Left colon (tissue), 2 donors: ENCODE measurements at regions not wholly inside any gene's neighbourhood (a gene's known extent, or its start where the extent isn't known, plus 50 kb on each side); places are given as distances from the start of the nearest gene placed in this dataset.

ENCODE experiments used
- ATAC-seq: fragments of 200-7000 bp; cut with Tn5 transposase; one replicate; pipeline ENCODE4 v1.9.1; 2020; ENCODE audit warnings: mild to moderate bottlenecking, moderate library complexity
- DNase-seq, 2 donors: peaks; one replicate each; pipeline ENCODE4 v3.0.0-alpha.2; 2020
- intact Hi-C, 2 donors: fragments of 100-400 bp; cut with DNase I in 1 of 2; cut with micrococcal nuclease in 1 of 2; formaldehyde crosslinking; loops; one replicate each; pipeline versions ENCODE4 v1.11.2 to v1.14.0; 2022; cut with DNase I, micrococcal nuclease
- donor health status: DM: no; HTN: no; CAD: no.
- donor health status: DM: yes; HTN: yes; CAD: no.

DNA sequence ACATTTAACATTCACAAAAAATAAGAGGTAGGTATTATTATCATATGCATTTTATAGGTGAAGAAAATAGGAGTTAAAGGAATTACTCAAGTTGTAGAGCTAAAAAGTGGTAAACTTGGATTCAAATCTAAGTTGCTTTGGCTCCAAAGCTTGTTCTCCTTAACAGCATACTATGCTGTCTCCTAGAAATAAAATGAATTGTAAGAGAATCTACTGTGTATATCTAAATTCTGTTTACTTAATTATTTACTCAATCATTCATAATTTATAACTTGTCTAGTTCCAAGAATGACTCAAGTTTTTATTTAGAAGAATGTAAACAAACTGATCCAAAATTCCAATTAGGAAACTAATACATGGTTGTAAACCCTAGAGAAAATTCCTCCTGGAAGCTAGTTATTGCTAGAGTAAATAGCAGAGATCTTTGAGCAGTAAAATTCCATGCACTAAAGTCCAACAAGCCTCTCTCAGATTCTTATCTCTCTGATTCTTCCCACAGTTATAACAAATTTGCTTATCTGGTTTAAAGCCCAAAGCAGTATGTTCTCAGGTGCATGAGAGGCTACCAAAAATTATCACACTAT, 132.5 kb upstream of the DPT start:
- ATAC-seq (peak; percentile 89), DNase-seq (no peak)
- intact Hi-C loops: no loop called here

DNA sequence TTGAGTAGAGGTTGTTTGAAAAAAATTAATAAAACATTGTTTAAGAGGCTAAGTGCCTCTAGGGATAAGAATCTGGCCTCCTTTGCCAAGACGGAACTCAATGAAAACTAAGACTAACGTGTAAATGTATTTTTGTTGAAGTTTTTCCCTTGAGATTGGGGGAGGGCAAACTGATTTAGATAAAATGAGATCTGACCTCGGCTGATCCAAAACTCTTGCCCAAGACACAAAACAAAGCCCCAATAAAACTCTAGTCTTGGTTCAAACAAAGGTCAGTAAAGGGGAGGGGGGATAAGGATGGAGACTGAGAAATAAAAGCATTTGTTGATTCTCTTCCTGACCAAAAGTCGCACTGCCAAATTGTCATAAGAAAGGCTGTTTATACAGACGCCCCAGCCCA, 134.8 kb upstream of the DPT start:
- no peak for DNase-seq
- ATAC-seq: no peak
- intact Hi-C loops: no loop called here

DNA sequence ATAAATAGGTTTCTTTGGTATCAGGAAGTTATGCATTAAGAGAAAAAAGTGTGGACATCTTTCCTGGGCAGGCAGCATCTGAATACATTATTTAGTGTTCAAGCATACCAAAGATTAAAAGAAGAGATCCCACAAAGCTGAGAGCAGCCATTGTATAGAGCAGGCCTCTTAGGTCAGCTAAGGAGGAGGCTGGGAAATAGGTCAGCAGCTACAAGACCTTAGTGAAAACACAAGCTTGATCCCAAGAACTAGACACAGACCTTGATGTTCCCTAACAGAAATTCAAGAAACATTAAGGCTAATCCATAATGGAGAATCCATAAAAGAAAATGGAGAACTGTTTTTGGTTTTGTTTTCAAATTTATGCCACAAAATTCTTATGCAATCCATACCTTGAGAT, 135.3 kb upstream of the DPT start:
- DNase-seq (no peak), ATAC-seq (no peak)
- intact Hi-C loops: no loop called here

DNA sequence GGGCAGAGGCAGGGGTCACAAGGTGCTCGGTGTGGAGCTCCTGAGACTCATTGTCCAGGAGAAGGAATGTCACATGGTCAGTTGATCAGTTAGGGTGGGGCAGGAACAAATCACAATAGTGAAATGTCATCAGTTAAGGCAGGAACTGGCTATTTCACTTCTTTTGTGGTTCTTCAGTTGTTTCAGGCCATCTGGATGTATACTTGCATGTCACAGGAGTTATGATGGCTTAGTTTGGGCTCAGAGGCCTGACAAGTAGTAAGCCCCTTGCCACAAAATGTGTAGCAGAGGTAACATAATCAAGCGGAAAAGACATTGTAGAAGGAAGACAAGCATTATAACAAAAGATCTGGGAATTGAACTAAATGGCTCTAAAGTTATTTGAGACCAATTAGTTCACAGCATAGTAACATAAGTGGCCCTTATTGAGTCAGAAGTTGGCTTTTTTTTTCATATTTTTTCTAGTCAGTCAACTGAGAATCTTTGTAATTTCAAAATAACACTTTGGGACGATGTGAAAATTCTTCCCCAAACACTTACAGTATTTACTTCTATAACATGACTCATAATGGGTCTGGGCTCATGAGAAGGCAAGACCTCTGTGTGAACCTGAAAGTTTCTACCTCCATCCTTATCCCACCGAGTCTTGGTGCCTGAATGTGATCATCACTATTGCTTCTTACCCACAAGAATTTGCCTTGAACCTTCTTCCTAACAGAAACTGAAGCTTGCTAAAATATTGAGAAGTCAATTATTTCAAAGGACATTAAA, 137.0 kb upstream of the DPT start:
- no peak for DNase-seq
- intact Hi-C loops: no loop called here
- no peak for ATAC-seq

DNA sequence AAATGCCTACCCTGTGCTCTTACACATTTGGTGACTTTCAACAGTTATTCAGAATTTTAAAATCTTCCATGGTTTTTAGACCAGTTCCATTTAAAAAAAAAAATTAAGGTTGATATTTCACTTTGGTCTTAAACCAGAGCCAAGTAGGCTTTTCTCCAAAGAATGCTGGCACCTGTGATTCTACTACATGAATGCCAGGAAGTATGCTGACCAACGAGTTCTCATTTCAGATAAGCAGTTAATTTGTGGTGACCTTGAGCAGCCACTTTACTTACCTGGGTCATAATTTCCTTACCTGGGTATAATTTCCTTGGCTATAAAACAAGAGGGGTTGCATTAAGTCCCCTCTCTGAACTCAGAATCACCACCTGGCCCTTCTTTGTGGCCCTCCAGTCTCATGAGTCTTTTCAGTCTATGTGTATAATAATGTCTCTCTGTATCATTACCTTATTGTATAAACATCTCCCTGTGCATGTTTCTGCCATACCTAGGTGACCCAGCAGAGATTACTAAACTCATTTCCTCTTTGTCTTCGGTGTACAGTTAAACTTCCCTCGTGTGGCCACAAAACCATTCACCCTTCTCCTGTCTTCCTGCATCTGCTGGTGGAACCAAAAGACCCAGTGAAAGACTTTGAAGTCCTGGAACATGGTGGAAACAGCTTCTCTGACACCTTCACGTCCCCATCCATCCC, 139.1 kb upstream of the DPT start:
- intact Hi-C loops: no loop called here
- ATAC-seq (no peak), DNase-seq (no peak)

DNA sequence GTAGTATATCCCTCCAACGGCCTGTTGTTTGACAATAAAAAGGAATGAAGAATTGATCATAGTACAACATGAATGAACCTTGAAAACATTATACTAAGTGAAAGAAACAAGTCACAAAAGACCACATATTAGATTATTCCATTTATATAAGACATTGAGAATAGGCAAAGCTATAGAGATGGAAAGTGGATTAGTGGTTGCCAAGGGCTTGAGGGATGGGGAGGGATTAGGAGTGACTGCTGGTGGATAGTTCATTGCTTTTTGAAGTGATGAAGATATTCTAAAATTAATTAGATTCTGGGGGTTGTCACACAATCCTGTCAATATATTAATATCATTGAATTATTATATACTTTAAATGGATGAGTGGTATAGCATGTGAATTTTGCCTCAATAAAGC, 142.5 kb upstream of the DPT start:
- intact Hi-C loops: no loop called here
- DNase-seq: no peak
- ATAC-seq: no peak

DNA sequence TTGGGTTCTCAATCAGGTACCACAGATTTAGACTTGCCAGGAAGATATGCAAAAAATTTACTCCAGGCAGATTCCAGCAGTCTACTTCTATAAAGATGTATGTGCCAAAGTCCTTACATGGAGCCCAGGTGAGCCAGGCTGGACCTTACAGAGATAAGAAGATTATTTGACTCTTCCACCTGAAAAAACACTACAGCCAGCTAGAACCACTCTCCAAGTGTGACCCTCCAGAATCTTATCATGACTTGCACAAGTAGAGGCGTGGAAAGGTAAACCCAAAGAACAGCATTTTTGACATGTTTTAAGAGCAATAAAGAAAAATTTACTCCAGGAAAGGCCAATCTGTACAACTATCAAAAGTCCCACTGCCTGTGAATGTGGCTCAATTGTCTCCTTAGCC, 146.8 kb upstream of the DPT start:
- intact Hi-C loops: no loop called here
- DNase-seq (no peak), ATAC-seq (no peak)

DNA sequence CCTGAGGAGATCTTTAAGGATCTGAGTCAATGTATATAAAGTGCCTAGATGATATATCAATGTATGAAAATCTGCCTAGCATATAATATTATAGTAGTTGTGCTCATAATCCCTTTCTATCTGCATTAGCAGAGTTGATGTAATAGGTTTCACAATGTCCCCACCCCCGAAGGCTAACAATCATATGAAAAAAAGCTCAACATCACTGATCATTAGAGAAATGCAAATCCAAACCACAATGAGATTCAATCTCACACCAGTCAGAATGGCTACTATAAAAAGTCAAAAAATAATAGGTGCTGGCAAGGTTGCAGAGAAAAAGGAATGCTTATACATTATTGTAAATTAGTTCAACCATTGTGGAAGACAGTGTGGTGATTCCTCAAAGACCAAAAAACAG, 147.8 kb upstream of the DPT start:
- DNase-seq: no peak
- no peak for ATAC-seq
- intact Hi-C loops: no loop called here

DNA sequence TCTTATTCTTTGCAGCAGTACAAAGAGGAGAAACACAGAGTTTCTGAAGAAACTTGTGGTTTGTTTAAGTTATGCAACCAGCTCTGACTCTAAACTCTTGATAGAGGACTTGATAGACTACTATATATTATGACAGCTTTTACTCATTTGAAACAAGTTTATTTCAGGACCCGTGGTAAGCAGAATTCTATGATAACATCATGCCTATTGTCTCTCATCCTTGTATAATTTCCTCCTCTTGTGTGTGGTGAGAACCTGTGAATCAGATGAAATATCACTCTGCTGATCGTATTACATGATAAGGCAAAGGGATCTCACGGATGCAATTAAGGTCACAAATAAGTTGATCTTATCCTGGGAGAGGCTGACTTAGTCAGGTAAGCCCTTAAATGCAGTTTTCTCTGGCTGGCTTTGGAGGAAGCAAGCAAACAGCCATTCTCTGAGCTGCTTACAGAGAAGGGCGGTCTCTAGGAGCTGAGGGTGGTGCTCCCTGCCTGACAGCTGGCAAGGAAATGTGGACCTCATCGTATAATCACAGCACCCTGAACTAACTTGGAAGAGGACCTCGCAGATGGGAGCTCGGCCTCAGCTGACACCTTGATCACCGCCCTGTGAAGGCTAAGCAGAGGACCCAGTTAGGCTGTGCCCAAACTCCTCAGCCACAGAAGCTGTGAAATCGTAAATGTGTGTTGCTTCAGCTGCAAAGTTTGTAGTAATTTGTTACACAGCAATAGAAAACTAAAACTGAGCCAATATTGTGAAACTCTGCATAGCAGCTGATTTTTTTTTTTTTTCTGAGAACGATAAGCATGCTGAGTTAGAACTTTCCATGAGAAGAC, 151.1 kb upstream of the DPT start:
- intact Hi-C loops: no loop called here
- DNase-seq: peak; percentile 36 to 53
- ATAC-seq: peak; percentile 99

DNA sequence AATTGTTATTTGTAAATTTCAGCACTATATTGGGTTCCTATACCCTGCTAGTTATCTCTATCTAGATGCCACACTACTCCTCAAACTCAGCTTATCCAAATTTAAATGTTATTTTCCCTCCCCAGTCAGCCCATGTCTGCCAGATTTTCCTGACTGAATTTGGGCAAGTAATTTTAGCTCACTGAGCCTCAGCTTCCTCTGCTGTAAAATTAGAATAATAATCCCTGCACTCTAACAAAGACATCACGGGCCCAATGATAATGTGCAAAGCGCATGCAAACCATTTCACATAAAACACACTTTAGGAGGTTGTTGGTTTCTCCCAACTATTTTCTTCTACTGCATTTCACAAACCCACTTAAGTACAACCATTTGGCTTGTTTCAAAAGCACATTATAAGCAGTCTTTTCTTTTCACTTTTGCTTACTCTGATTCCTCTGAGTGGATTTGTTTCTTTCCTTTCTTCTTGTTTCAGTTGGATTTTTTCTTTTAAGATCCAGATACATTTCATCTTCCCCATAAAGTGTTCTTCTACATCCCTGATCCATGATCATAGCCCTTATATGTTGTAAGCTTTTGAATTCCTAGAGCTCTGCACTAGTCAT, 152.8 kb upstream of the DPT start:
- DNase-seq: no peak
- ATAC-seq: no peak
- intact Hi-C loops: no loop called here

DNA sequence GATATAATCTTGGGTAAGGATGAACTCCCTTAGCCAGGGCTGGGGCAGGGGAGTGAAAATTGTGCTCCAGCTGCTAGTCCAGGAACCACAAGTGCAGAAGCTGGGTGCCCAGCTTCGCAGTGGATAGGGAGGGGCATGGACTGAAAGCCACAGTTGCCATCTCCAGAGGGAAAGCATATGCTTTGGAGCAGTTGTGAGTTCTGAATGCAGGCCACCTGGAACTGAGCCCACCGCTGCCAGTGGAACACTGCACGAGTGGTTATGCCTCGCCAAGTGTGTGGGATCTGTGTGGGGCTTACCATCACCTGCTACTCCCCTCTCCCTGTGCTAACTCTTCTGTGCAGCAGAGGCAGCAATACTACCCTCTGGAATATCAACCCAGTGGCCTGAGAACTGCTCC, 158.4 kb upstream of the DPT start:
- ATAC-seq: no peak

DNA sequence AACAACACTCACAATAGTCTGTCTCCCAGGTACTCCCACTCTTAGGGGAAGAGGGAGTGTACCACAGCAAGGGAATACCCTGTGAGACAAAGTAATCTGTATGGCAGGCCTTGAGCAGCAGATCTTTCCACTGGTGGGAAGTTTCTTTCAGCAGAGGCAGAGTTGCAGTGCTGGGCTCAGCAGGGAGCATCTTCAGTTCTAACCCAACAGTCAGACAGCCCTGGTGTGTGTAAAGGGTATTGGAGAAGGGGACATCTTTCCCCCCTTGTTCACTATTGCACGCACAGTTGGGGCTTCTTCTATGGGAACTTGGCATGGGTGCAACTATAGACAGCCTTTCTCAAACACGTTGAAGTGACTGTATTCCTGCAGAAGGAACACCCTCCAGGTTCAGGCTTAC, 159.4 kb upstream of the DPT start:
- DNase-seq: no peak
- intact Hi-C loops: no loop called here
- no peak for ATAC-seq

More for the DNA sequence above, 158.4 kb upstream of the DPT start:
- intact Hi-C loops: no loop called here
- no peak for DNase-seq

DNA sequence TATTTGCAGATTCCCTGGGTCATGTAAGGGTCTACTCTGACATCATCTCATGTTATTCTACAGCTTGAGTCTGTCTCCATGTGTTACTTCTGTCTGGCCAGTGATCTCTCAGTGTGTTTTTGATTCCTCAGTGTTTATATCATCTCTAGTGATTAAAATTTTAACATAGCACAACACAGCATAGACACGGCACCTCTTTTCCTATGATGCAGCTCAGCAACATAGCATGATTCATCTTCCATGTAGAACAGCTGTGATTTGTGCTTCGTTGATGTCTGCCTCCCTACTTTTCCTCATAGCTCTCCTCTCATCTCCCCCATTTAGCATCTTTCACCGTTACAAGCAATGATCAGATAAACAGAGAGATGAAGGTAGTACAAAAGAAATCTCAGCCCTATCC, 163.9 kb upstream of the DPT start:
- DNase-seq (no peak), ATAC-seq (no peak)
- intact Hi-C loops: no loop called here

DNA sequence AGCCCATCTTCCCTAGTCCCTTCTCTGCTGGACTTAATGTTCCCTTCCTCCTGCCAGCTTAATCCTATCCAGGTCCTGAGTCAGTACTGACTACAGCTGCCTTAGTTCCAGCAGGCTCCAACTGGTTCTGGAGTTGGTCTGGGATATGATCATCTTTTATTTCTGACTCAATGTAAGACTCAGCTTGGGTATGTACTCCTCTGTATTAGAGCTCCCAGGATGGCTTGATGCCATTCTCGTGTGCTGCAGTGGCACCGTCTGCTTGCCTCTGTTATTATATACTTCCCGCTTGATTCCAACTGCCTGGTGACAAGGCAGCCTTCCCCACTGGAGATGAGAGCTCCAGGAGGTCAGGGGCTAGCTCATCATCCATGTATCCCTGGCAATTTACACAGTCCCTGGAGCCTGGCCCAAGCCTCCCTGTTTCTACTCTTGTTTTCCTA, 164.4 kb upstream of the DPT start:
- peak in 1 of 2 donors; percentile 26 for DNase-seq
- ATAC-seq: no peak
- intact Hi-C loops: no loop called here

DNA sequence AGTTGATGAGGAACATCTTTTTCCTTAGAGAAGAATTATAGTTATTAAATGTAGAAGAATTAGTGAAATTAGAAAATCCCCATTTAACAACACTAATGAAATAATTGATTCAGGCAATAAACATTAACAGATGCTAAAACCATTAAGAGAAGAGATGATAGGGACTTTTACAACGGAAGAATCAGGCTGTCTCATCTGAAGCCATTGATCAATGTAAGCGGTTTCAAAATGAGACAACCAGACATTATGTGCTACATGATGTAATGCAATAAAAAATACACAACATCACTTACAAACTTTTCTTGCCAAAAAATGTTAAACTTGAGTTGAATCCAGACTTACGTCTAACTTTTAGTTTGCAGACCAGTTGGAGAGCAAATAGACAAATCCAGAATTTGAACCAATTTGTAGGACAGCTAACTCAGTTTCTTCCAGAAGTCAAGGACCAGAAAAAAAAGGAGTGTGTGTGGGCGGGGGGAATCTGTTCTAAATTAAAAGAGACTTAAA, 165.4 kb upstream of the DPT start:
- intact Hi-C loops: no loop called here
- ATAC-seq (no peak), DNase-seq (no peak)

DNA sequence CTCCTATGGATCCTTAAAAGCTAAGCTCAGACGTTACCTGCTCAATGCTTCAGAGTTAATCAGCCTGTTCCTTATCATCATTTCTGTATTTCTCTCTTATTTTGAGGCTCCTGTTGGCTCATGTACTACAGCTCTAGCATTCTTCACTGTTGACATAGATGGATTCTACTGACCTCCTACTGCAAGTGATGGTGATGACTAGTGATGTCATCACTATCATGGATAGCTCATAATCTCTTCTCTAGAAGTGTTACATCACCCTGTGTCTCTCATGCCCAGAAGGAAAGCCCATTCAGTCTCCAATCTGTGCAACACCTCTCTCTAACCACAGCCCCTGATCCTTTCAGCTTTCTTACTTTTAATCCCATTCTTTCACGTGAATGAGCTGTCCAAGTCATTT, 168.2 kb upstream of the DPT start:
- DNase-seq (no peak), ATAC-seq (no peak)
- intact Hi-C loops: no loop called here

DNA sequence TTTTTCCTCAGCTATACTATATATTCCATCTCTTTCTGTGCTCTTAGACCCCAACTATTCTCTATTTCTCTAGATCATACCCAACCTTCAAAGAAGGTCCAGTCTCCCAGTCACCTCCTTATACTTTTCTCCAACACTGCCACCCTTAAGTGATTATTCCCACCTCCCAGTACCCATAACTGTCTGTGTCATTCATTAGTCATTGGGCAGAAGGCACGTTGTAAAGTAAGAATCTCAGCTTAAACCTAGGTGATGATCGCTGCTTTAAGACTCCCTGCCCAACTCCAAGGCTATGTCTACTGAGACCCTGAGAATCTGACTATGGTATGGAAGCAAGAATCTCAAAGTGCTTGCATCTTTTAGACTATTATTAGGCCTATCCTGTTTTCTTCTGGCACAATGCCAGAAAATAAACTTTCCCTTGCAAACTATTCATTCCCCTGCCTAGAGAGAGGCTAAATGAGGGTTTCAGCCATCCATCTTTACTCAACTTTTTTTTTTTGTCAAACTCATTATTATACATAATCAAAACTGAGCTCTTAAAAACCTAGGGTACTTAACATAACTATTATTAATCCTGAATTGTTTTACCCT, 174.3 kb upstream of the DPT start:
- ATAC-seq (no peak), DNase-seq (no peak)
- intact Hi-C loops: no loop called here

DNA sequence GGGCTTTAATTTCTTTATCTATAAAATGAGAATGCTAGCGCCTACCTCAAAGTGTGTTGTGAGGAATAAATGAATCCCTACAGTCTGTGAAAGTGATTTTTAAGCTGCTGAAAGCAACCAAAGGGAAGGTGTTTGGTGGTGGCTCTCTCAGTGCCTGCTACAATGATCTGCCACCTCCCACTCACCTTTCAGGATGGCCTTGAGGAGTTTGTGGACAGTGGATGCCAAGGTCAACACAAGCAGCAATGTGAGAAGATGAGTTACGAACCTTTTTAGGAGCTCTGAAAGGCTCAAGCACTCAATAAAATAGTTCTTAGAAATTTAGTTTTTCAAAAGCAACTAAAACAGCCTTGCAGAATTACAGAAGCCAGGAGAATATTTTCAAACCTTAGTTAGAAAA, 176.6 kb upstream of the DPT start:
- no peak for DNase-seq
- intact Hi-C loops: no loop called here
- no peak for ATAC-seq

DNA sequence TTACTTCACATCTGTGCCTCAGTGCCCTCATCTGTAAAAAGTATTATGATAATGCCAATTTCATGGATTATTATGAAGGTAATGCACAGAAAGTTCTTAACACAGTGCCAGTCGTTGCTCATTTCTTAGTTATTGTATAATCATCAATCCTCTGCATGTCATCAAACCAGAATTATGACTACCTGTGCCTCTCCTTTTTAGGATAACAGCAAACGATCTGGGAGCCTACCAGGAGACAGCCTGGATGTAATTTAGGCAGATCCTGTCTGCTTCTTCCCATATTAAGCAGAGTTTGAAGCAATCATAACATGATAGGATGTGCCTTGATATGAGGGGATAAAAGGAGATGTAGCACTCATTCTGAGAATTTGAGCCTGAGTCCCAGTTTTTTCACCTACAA, 177.4 kb upstream of the DPT start:
- ATAC-seq: no peak
- intact Hi-C loops: no loop called here
- DNase-seq: no peak
